ENCODE measurements at regions not wholly inside any gene's neighbourhood (a gene's known extent, or its start where the extent isn't known, plus 50 kb on each side); places are given as distances from the start of the nearest gene placed in this dataset.

DNA sequence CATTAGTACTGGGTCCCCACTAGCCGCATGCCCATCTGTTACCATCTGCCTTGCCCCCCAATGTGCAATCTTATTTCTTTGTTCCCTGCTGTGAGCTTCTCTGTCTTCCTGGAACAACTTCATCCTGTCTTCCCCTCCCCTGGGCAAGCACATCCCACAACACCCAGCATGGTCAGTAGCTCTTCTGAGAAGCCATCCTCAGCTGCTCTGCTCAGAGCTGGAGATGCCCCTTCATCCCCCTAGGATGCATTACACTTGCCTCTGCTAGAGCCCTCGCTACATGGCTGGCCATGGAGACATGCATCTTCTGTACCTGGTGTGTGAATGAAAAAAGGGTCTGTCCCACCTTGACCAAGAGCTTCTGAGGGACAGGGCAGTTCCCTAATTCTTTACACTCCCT lies 141.2 kb downstream of the CDC5L start:
- Histone ChIP-seq H3K4me1 (ENCODE audit: control insufficient read depth, insufficient read depth, low read length) (no peaks in the 10 kb centered on the region), H3K9me3 (ENCODE audit: control insufficient read depth, insufficient read depth, low read depth, low read length) (no peaks in the 10 kb centered on the region), H3K36me3 (ENCODE audit: control insufficient read depth in 2 of 2, insufficient read depth in 1 of 2, low read length in 2 of 2) (no peaks in the 10 kb centered on the region), H3K27ac (ENCODE audit: extremely low read depth, low read depth, low read length) (no peak overlapping the region), H3K4me3 (ENCODE audit: low read depth, low read length) (no peak overlapping the region)
- TF ChIP-seq ZNF837 (tag by site-specific recombination; IDR thresholded peaks at IDR 0.05) = no peak
- TF ChIP-seq ZNF155 (tag by site-specific recombination; IDR thresholded peaks at IDR 0.05) = no peak
- TF ChIP-seq KLF10 (tag by site-specific recombination; IDR thresholded peaks at IDR 0.05) = no peak
- TF ChIP-seq SP2 (tag by site-specific recombination; IDR thresholded peaks at IDR 0.05) = no peak
- no peak for TF ChIP-seq ZNF366 (tag by site-specific recombination; conservative IDR thresholded peaks at IDR 0.05)
- TF ChIP-seq ZNF112 (tag by site-specific recombination; IDR thresholded peaks at IDR 0.05) = no peak
- TF ChIP-seq, protein P1, sequence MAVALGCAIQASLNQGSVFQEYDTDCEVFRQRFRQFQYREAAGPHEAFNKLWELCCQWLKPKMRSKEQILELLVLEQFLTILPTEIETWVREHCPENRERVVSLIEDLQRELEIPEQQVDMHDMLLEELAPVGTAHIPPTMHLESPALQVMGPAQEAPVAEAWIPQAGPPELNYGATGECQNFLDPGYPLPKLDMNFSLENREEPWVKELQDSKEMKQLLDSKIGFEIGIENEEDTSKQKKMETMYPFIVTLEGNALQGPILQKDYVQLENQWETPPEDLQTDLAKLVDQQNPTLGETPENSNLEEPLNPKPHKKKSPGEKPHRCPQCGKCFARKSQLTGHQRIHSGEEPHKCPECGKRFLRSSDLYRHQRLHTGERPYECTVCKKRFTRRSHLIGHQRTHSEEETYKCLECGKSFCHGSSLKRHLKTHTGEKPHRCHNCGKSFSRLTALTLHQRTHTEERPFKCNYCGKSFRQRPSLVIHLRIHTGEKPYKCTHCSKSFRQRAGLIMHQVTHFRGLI (tag by site-specific recombination; IDR thresholded peaks at IDR 0.05) = no peak
- TF ChIP-seq, protein P2, sequence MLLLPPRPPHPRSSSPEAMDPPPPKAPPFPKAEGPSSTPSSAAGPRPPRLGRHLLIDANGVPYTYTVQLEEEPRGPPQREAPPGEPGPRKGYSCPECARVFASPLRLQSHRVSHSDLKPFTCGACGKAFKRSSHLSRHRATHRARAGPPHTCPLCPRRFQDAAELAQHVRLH (tag by site-specific recombination; IDR thresholded peaks at IDR 0.05) = no peak
- TF ChIP-seq, protein P3, sequence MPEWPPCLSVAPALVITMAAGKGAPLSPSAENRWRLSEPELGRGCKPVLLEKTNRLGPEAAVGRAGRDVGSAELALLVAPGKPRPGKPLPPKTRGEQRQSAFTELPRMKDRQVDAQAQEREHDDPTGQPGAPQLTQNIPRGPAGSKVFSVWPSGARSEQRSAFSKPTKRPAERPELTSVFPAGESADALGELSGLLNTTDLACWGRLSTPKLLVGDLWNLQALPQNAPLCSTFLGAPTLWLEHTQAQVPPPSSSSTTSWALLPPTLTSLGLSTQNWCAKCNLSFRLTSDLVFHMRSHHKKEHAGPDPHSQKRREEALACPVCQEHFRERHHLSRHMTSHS (tag by site-specific recombination; IDR thresholded peaks at IDR 0.05) = no peak
- no peak for TF ChIP-seq ZNF138 (tag by site-specific recombination; IDR thresholded peaks at IDR 0.05; ENCODE audit: borderline replicate concordance)
- TF ChIP-seq, protein P4, sequence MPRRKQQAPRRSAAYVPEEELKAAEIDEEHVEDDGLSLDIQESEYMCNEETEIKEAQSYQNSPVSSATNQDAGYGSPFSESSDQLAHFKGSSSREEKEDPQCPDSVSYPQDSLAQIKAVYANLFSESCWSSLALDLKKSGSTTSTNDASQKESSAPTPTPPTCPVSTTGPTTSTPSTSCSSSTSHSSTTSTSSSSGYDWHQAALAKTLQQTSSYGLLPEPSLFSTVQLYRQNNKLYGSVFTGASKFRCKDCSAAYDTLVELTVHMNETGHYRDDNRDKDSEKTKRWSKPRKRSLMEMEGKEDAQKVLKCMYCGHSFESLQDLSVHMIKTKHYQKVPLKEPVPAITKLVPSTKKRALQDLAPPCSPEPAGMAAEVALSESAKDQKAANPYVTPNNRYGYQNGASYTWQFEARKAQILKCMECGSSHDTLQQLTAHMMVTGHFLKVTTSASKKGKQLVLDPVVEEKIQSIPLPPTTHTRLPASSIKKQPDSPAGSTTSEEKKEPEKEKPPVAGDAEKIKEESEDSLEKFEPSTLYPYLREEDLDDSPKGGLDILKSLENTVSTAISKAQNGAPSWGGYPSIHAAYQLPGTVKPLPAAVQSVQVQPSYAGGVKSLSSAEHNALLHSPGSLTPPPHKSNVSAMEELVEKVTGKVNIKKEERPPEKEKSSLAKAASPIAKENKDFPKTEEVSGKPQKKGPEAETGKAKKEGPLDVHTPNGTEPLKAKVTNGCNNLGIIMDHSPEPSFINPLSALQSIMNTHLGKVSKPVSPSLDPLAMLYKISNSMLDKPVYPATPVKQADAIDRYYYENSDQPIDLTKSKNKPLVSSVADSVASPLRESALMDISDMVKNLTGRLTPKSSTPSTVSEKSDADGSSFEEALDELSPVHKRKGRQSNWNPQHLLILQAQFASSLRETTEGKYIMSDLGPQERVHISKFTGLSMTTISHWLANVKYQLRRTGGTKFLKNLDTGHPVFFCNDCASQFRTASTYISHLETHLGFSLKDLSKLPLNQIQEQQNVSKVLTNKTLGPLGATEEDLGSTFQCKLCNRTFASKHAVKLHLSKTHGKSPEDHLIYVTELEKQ (tag by site-specific recombination; IDR thresholded peaks at IDR 0.05; ENCODE audit: borderline replicate concordance) = no peak
- no peak for TF ChIP-seq ZNF692 (tag by site-specific recombination; IDR thresholded peaks at IDR 0.05)
- no peak for TF ChIP-seq ZNF132 (tag by site-specific recombination; IDR thresholded peaks at IDR 0.05; ENCODE audit: borderline replicate concordance)
- no peak for TF ChIP-seq YY1 (tag by site-specific recombination; IDR thresholded peaks at IDR 0.05)
- CTCF ChIA-PET = interaction anchor here (0.7 to 1.8 kb wide), 3 partner anchors 11 to 723 kb away, joined by 4 read pairs; no protein-coding TSS in a partner anchor
- POLR2A ChIA-PET = no interaction called here

DNA sequence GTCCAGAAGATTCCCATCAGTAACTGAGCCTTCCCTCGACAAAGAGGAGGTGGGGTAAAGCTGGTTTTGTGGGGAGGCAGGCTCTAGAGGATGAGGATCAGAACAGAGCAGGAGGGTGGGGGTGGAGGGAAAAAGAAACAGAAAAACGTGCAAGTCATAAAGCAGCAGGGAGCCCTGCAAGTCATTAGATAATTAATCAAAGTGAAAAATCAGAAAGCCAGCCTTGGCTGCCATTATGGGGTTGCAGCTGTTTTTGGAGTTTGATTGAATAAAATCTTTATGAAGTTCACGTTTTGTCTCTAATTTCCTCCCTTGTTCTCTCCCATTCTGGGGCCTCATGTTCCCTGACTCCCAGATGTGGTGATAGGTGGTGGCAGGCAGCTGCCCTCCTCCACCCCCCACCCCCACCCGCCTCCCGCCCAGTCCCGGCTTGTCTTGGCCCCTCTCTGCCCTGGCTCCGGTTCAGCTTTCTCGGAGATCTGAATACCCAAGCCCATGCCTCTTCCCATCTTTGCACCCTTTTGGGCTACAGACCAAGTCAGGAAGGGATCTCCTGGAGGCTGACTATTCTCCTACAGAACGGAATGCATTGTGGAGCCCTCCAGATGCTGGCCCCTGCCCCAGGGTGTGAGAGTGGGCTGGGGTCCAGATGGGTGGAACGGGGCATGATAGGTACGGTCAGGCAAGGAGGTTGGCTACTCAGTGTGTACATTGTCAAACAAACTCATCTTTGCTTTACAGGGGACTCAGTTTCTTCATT lies 141.8 kb downstream of the CDC5L start:
- no peak overlapping the region for H3K4me3 ChIP-seq (ENCODE audit: low read depth, low read length)
- no peaks in the 10 kb centered on the region for H3K36me3 ChIP-seq (ENCODE audit: control insufficient read depth in 2 of 2, insufficient read depth in 1 of 2, low read length in 2 of 2)
- no peaks in the 10 kb centered on the region for H3K9me3 ChIP-seq (ENCODE audit: control insufficient read depth, insufficient read depth, low read depth, low read length)
- no peak overlapping the region for H3K27ac ChIP-seq (ENCODE audit: extremely low read depth, low read depth, low read length)
- no peak for TF ChIP-seq AEBP2 (tag by site-specific recombination; IDR thresholded peaks at IDR 0.05; ENCODE audit: borderline replicate concordance)
- no peak for TF ChIP-seq GLIS2 (tag by site-specific recombination; IDR thresholded peaks at IDR 0.05)
- TF ChIP-seq ZNF776 (tag by site-specific recombination; IDR thresholded peaks at IDR 0.05; ENCODE audit: borderline replicate concordance) = no peak
- TF ChIP-seq ZNF10 (tag by site-specific recombination; IDR thresholded peaks at IDR 0.05) = no peak
- TF ChIP-seq, protein P5, sequence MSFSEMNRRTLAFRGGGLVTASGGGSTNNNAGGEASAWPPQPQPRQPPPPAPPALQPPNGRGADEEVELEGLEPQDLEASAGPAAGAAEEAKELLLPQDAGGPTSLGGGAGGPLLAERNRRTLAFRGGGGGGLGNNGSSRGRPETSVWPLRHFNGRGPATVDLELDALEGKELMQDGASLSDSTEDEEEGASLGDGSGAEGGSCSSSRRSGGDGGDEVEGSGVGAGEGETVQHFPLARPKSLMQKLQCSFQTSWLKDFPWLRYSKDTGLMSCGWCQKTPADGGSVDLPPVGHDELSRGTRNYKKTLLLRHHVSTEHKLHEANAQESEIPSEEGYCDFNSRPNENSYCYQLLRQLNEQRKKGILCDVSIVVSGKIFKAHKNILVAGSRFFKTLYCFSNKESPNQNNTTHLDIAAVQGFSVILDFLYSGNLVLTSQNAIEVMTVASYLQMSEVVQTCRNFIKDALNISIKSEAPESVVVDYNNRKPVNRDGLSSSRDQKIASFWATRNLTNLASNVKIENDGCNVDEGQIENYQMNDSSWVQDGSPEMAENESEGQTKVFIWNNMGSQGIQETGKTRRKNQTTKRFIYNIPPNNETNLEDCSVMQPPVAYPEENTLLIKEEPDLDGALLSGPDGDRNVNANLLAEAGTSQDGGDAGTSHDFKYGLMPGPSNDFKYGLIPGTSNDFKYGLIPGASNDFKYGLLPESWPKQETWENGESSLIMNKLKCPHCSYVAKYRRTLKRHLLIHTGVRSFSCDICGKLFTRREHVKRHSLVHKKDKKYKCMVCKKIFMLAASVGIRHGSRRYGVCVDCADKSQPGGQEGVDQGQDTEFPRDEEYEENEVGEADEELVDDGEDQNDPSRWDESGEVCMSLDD (tag by site-specific recombination; IDR thresholded peaks at IDR 0.05) = no peak
- no peak for TF ChIP-seq ZNF16 (tag by site-specific recombination; IDR thresholded peaks at IDR 0.05; ENCODE audit: low read depth)
- no peak for TF ChIP-seq ZNF623 (tag by site-specific recombination; IDR thresholded peaks at IDR 0.05)
- no peaks in the 10 kb centered on the region for H3K4me1 ChIP-seq (ENCODE audit: control insufficient read depth, insufficient read depth, low read length)
- ChIA-PET POLR2A (no interaction called here), CTCF (interaction anchor here (0.7 to 1.8 kb wide), 3 partner anchors 10 to 724 kb away, joined by 4 read pairs; no protein-coding TSS in a partner anchor)
